ENCODE measurements at regions not wholly inside any gene's neighbourhood (a gene's known extent, or its start where the extent isn't known, plus 50 kb on each side); places are given as distances from the start of the nearest gene placed in this dataset.

GRCh38 chr7:94741179-94741578 is 85.2 kb upstream of the SGCE start:
- H3K4me3 ChIP-seq (replicated peaks in 1 of 3; ENCODE audit: insufficient read depth in 1 of 3, low read depth in 2 of 3, low read length in 3 of 3) = no peak overlapping the region
- in situ Hi-C loops (cut with HindIII; ENCODE audit: extremely low pct_ligation_motif_present, low pct_unique_long_range_greater_than_20kb) = no loop called here
- no peak overlapping the region for H3K27ac ChIP-seq (ENCODE audit: extremely low read length, insufficient read depth, low read length)
- H3K4me2 ChIP-seq (ENCODE audit: low read depth, low read length) = no peak overlapping the region
- DNase-seq (ENCODE audit: low spot score) (peak; percentile 7), FAIRE-seq (peak; percentile 8), ATAC-seq (no peak)
- no peak overlapping the region for H2AFZ ChIP-seq (ENCODE audit: low read length)
- no peaks in the 10 kb centered on the region for H4K20me1 ChIP-seq (ENCODE audit: insufficient read depth, low read length)
- no peak overlapping the region for H3K9ac ChIP-seq (ENCODE audit: insufficient read depth, low read depth, low read length)
- 0 out of 2 replicates have a peak, but pooled peaks cover 5% of the 10 kb centered on the region for H3K4me1 ChIP-seq (ENCODE audit: insufficient read depth, low read length)
- peaks cover 0 to 6% of the 10 kb centered on the region in 2 experiments; a peak in 1 of 5 replicates for H3K27me3 ChIP-seq (ENCODE audit: control insufficient read depth in 1 of 2, insufficient read depth in 2 of 2, low read length in 2 of 2)
- intact Hi-C loops (cut with micrococcal nuclease; ENCODE audit: unreplicated experiment) = no loop called here
- POLR2A ChIA-PET = no interaction called here
- CTCF ChIA-PET (ENCODE audit: low intra/inter-chr PET ratio, low total read pairs) = no interaction called here
- no peaks in the 10 kb centered on the region for H3K36me3 ChIP-seq (replicated peaks in 1 of 2; ENCODE audit: control insufficient read depth in 1 of 2, insufficient read depth in 2 of 2, low read length in 2 of 2)
- 10% methylated on average over 2 of the region's 2 CpGs for WGBS (ENCODE audit: low lambda C conversion rate)
- H3K79me2 ChIP-seq (ENCODE audit: insufficient read depth, low read length) = no peaks in the 10 kb centered on the region
- no TSS peak for BruUV-seq (replicated peaks)
- no peaks in the 10 kb centered on the region for H3K9me3 ChIP-seq (ENCODE audit: low read length)
- no peak for TF ChIP-seq ZIK1 (CRISPR knock-in tag; IDR thresholded peaks at IDR 0.05; ENCODE audit: borderline replicate concordance, low read depth)
- no peak for TF ChIP-seq ZNF142 (CRISPR knock-in tag; IDR thresholded peaks at IDR 0.05)
- no peak for TF ChIP-seq FOSL2 (CRISPR knock-in tag; IDR thresholded peaks at IDR 0.05)
- no peak for TF ChIP-seq ZNF784 (CRISPR knock-in tag; IDR thresholded peaks at IDR 0.05; ENCODE audit: borderline replicate concordance)
- TF ChIP-seq TEAD3 (CRISPR knock-in tag; optimal IDR thresholded peaks at IDR 0.05; ENCODE audit: borderline replicate concordance) = no peak
- no peak for TF ChIP-seq ZFP62 (CRISPR knock-in tag; IDR thresholded peaks at IDR 0.05)
- TF ChIP-seq RNF2 (conservative IDR thresholded peaks at IDR 0.05; ENCODE audit: low read depth) = no peak
- no peak for TF ChIP-seq ZNF17 (CRISPR knock-in tag; IDR thresholded peaks at IDR 0.05)
- no peak for TF ChIP-seq HIC2 (CRISPR knock-in tag; IDR thresholded peaks at IDR 0.05; ENCODE audit: low read depth)
- TF ChIP-seq SIX1 (CRISPR knock-in tag; IDR thresholded peaks at IDR 0.05; ENCODE audit: borderline replicate concordance) = peak; percentile 74; the same call in 1 of the 2 replicates
- TF ChIP-seq ZNF326 (CRISPR knock-in tag; IDR thresholded peaks at IDR 0.05; ENCODE audit: borderline replicate concordance) = no peak
- TF ChIP-seq CEBPB (IDR thresholded peaks at IDR 0.05; ENCODE audit: borderline replicate concordance, low read depth, low read length) = peak; percentile 82
- TF ChIP-seq ZC3H4 (CRISPR knock-in tag; IDR thresholded peaks at IDR 0.05; ENCODE audit: borderline replicate concordance) = no peak
- peak; percentile 49; the same call in 1 of the 2 replicates for TF ChIP-seq CEBPG (CRISPR knock-in tag; IDR thresholded peaks at IDR 0.05)
- TF ChIP-seq SOX13 (IDR thresholded peaks at IDR 0.05) = no peak
- peak in 1 of 2 experiments; percentile 17; a peak in 1 of 4 replicates for TF ChIP-seq SOX13 (CRISPR knock-in tag; conservative IDR thresholded peaks at IDR 0.05 in 1 of 2, IDR thresholded peaks at IDR 0.05 in 1 of 2)
- TF ChIP-seq ISX (CRISPR knock-in tag; conservative IDR thresholded peaks at IDR 0.05) = no peak
